ENCODE measurements at regions not wholly inside any gene's neighbourhood (a gene's known extent, or its start where the extent isn't known, plus 50 kb on each side); places are given as distances from the start of the nearest gene placed in this dataset.

- Histone ChIP-seq H3K4me1 (ENCODE audit: insufficient read depth) (peaks cover 28% of the 10 kb centered on the region), H3K79me2 (replicated peaks; ENCODE audit: insufficient read depth) (0 out of 2 replicates have a peak, but pooled peaks cover 3% of the 10 kb centered on the region), H3F3A (replicated peaks; ENCODE audit: low read depth) (no peaks in the 10 kb centered on the region), H3K27me3 (ENCODE audit: insufficient read depth) (no peaks in the 10 kb centered on the region), H3K4me3 (no peak overlapping the region), H3K4me2 (no peak overlapping the region), H3K27ac (ENCODE audit: low read depth) (no peak overlapping the region), H4K20me1 (replicated peaks; ENCODE audit: insufficient read depth) (no peaks in the 10 kb centered on the region), H3K36me3 (ENCODE audit: insufficient read depth) (no peaks in the 10 kb centered on the region), H3K9me2 (ENCODE audit: insufficient read depth) (0 out of 2 replicates have a peak, but pooled peaks cover 12% of the 10 kb centered on the region), H2AFZ (no peak overlapping the region)
- Mint-ChIP-seq H3K4me3 (no peak overlapping the region), H3K36me3 (ENCODE audit: low read depth) (no peaks in the 10 kb centered on the region), H3K27ac (no peak overlapping the region), H3K27me3 (ENCODE audit: insufficient read depth, low read depth, poor library complexity) (peaks cover 2% of the 10 kb centered on the region), H3K4me1 (peaks cover 23% of the 10 kb centered on the region), H3K9me3 (no peaks in the 10 kb centered on the region)
- no peak for TF ChIP-seq ZNF331 (CRISPR knock-in tag; IDR thresholded peaks at IDR 0.05; ENCODE audit: low read depth)
- TF ChIP-seq ETS1 (IDR thresholded peaks at IDR 0.05): no peak
- TF ChIP-seq EZH2 (IDR thresholded peaks at IDR 0.05; ENCODE audit: low read depth, unreplicated experiment): no peak
- no peak for TF ChIP-seq ZNF114 (CRISPR knock-in tag; IDR thresholded peaks at IDR 0.05)
- no peak for TF ChIP-seq JUNB (IDR thresholded peaks at IDR 0.05; ENCODE audit: unreplicated experiment)
- TF ChIP-seq NANOG (IDR thresholded peaks at IDR 0.05; ENCODE audit: borderline replicate concordance): no peak
- no peak for TF ChIP-seq ZNF462 (CRISPR knock-in tag; IDR thresholded peaks at IDR 0.05)
- no peak for TF ChIP-seq CREB1 (CRISPR knock-in tag; IDR thresholded peaks at IDR 0.05; ENCODE audit: low read depth)
- no peak for TF ChIP-seq POLR2AphosphoS5 (IDR thresholded peaks at IDR 0.05; ENCODE audit: low read depth)
- no peak for TF ChIP-seq STAT1 (IDR thresholded peaks at IDR 0.05; ENCODE audit: unreplicated experiment)
- TF ChIP-seq REST (IDR thresholded peaks at IDR 0.05; ENCODE audit: unreplicated experiment): no peak
- no peak for TF ChIP-seq EZH2phosphoT487 (IDR thresholded peaks at IDR 0.05; ENCODE audit: unreplicated experiment)
- TF ChIP-seq CTCF (conservative IDR thresholded peaks at IDR 0.05; ENCODE audit: low read depth in 2 of 2): no peak
- no peak for ATAC-seq
- no peak for DNase-seq (ENCODE audit: low spot score)
Measured at GRCh38 chr3:28677581-28677980, 329.0 kb upstream of the AZI2 start.
